ENCODE measurements at regions not wholly inside any gene's neighbourhood (a gene's known extent, or its start where the extent isn't known, plus 50 kb on each side); places are given as distances from the start of the nearest gene placed in this dataset.
"Not testable (repeated sequence)": the region's sequence is repeated elsewhere in the genome, so short reads cannot be mapped to it uniquely, and the experiment has no call there.

- H3K4me3 ChIP-seq (ENCODE audit: low read depth, low read length), result no peak overlapping the region
Measured at GRCh38 chr2:173571887-173572680, 217.4 kb downstream of the CDCA7 start.

GRCh38 chr2:173572848-173573247, 218.2 kb downstream of the CDCA7 start:
- Histone ChIP-seq H3K27me3 (ENCODE audit: control insufficient read depth, insufficient read depth, low read length) (no peaks in the 10 kb centered on the region), H3K4me3 (ENCODE audit: low read depth, low read length) (no peak overlapping the region), H3K36me3 (ENCODE audit: control insufficient read depth, insufficient read depth, low read length) (no peaks in the 10 kb centered on the region)
- DNase-seq (ENCODE audit: low read depth) (no peak), FAIRE-seq (peak; percentile 43)
- TF ChIP-seq CTCF (IDR thresholded peaks at IDR 0.05; ENCODE audit: insufficient read depth, low read length, severe bottlenecking), result no peak

More at GRCh38 chr2:173571887-173572680, 217.4 kb downstream of the CDCA7 start:
- no peaks in the 10 kb centered on the region for H3K36me3 ChIP-seq (ENCODE audit: control insufficient read depth, insufficient read depth, low read length)
- no peaks in the 10 kb centered on the region for H3K27me3 ChIP-seq (ENCODE audit: control insufficient read depth, insufficient read depth, low read length)
- peak; percentile 29 for DNase-seq (ENCODE audit: low read depth)
- FAIRE-seq, result no peak
- no peak for TF ChIP-seq CTCF (IDR thresholded peaks at IDR 0.05; ENCODE audit: insufficient read depth, low read length, severe bottlenecking)

- not testable (repeated sequence) for H3K36me3 ChIP-seq (ENCODE audit: control insufficient read depth, insufficient read depth, low read length); H3K27me3 ChIP-seq (ENCODE audit: control insufficient read depth, insufficient read depth, low read length); H3K4me3 ChIP-seq (ENCODE audit: low read depth, low read length); DNase-seq (ENCODE audit: low read depth); FAIRE-seq
Measured at GRCh38 chr2:173573782-173574181, 219.1 kb downstream of the CDCA7 start.

GRCh38 chr2:173574324-173575112, 219.8 kb downstream of the CDCA7 start:
- peak; percentile 84 for DNase-seq (ENCODE audit: low read depth)
- Histone ChIP-seq H3K27me3 (ENCODE audit: control insufficient read depth, insufficient read depth, low read length) (no peaks in the 10 kb centered on the region), H3K36me3 (ENCODE audit: control insufficient read depth, insufficient read depth, low read length) (no peaks in the 10 kb centered on the region), H3K4me3 (ENCODE audit: low read depth, low read length) (no peak overlapping the region)
- TF ChIP-seq CTCF (IDR thresholded peaks at IDR 0.05; ENCODE audit: insufficient read depth, low read length, severe bottlenecking), result no peak
- FAIRE-seq, result no peak

GRCh38 chr2:173578404-173579107, 223.9 kb downstream of the CDCA7 start:
- FAIRE-seq (no peak), DNase-seq (ENCODE audit: low read depth) (peak; percentile 50)
- no peak for TF ChIP-seq CTCF (IDR thresholded peaks at IDR 0.05; ENCODE audit: insufficient read depth, low read length, severe bottlenecking)
- Histone ChIP-seq H3K27me3 (ENCODE audit: control insufficient read depth, insufficient read depth, low read length) (no peaks in the 10 kb centered on the region), H3K36me3 (ENCODE audit: control insufficient read depth, insufficient read depth, low read length) (no peaks in the 10 kb centered on the region), H3K4me3 (ENCODE audit: low read depth, low read length) (no peak overlapping the region)

GRCh38 chr2:173580351-173580750, 225.7 kb downstream of the CDCA7 start:
- Histone ChIP-seq H3K27me3 (ENCODE audit: control insufficient read depth, insufficient read depth, low read length) (no peaks in the 10 kb centered on the region), H3K4me3 (ENCODE audit: low read depth, low read length) (no peak overlapping the region), H3K36me3 (ENCODE audit: control insufficient read depth, insufficient read depth, low read length) (no peaks in the 10 kb centered on the region)
- no peak for TF ChIP-seq CTCF (IDR thresholded peaks at IDR 0.05; ENCODE audit: insufficient read depth, low read length, severe bottlenecking)
- FAIRE-seq (no peak), DNase-seq (ENCODE audit: low read depth) (no peak)

Measured in bronchial epithelial cell (primary cell).